SU-DHL-6 (cell line): ENCODE measurements at regions not wholly inside any gene's neighbourhood (a gene's known extent, or its start where the extent isn't known, plus 50 kb on each side); places are given as distances from the start of the nearest gene placed in this dataset.

Experiments used
- H2AFZ ChIP-seq: fragments of 200-600 bp; sonication (generic); 2 replicates; pipeline ENCODE4 v1.6.1; 2014; ENCODE audit warnings: low read depth, mild to moderate bottlenecking, moderate library complexity, mixed read lengths, antibody characterized with exemption, low read length; ENCODE audit not compliant: severe bottlenecking
- H3F3A ChIP-seq: fragments of 200-600 bp; shearing (Covaris generic); 2 replicates; pipeline ENCODE4 v1.6.0; 2016; ENCODE audit warnings: antibody characterized with exemption, mild to moderate bottlenecking; ENCODE audit not compliant: insufficient read depth
- H3K27ac ChIP-seq: fragments of 200-600 bp; sonication (generic); 2 replicates; pipeline ENCODE4 v1.5.1; 2016; ENCODE audit warnings: low read depth, mild to moderate bottlenecking, low read length, moderate library complexity, mixed read lengths
- H3K27me3 ChIP-seq: fragments of 200-600 bp; sonication (generic), shearing (Covaris generic); 2 replicates; pipeline ENCODE4 v1.6.0; 2014; ENCODE audit warnings: mild to moderate bottlenecking, low read length
- H3K36me3 ChIP-seq: fragments of 200-600 bp; sonication (generic); 2 replicates; pipeline ENCODE4 v1.6.1; 2014; ENCODE audit warnings: mild to moderate bottlenecking, low read length, mixed read lengths
- H3K4me2 ChIP-seq: fragments of 300-600, 200-600 bp; shearing (Covaris generic), sonication (generic); 2 replicates; pipeline ENCODE4 v1.6.0; 2014; ENCODE audit warnings: low read length, low read depth, mild to moderate bottlenecking; ENCODE audit not compliant: poor library complexity, severe bottlenecking
- H3K4me3 ChIP-seq: fragments of 200-600 bp; sonication (generic); 2 replicates; pipeline ENCODE4 v1.5.1; 2014; ENCODE audit warnings: antibody characterized with exemption, low read length, mild to moderate bottlenecking, mixed read lengths; ENCODE audit not compliant: insufficient read depth, poor library complexity, severe bottlenecking
- H3K79me2 ChIP-seq: fragments of 200-600 bp; sonication (generic); 2 replicates; pipeline ENCODE4 v1.6.1; 2014; ENCODE audit warnings: mild to moderate bottlenecking, low read length, moderate library complexity; ENCODE audit not compliant: insufficient read depth
- H3K9ac ChIP-seq: fragments of 200-600 bp; sonication (generic); 2 replicates; pipeline ENCODE4 v1.7.0; 2014; ENCODE audit warnings: mild to moderate bottlenecking, low read length
- H3K9me2 ChIP-seq: fragments of 200-600 bp; sonication (generic); replicated peaks from 2 replicates; pipeline ENCODE4 v1.6.1; 2014; ENCODE audit warnings: low read length; ENCODE audit not compliant: insufficient read depth
- H3K9me3 ChIP-seq: fragments of 200-600 bp; sonication (generic); 2 replicates; pipeline ENCODE4 v1.6.1; 2014; ENCODE audit warnings: low read length, mixed read lengths; ENCODE audit not compliant: insufficient read depth
- H4K20me1 ChIP-seq: fragments of 200-600 bp; sonication (generic); 2 replicates; pipeline ENCODE4 v1.6.1; 2014; ENCODE audit warnings: low read depth, mild to moderate bottlenecking, antibody characterized with exemption, low read length, moderate library complexity, mixed read lengths
- EZH2phosphoT487 ChIP-seq: fragments of 200-600 bp; sonication (generic), shearing (Covaris generic); conservative IDR thresholded peaks from 2 replicates; pipeline ENCODE4 v1.6.1; 2018; ENCODE audit warnings: mild to moderate bottlenecking, antibody characterized with exemption, low read length, moderate library complexity, mixed read lengths
- TF ChIP-seq, protein P1 (sequence below): fragments of 200-600 bp; sonication (generic); IDR thresholded peaks from one replicate; pipeline ENCODE4 v1.5.1; 2017; ENCODE audit warnings: antibody characterized with exemption, mild to moderate bottlenecking, low read length, moderate library complexity; ENCODE audit not compliant: insufficient read depth, poor library complexity, severe bottlenecking

- no peaks in the 10 kb centered on the region for H3K9me3 ChIP-seq
- H4K20me1 ChIP-seq = no peaks in the 10 kb centered on the region
- no peak overlapping the region for H3K27ac ChIP-seq
- no peak overlapping the region for H3K9ac ChIP-seq
- H3K9me2 ChIP-seq = no peaks in the 10 kb centered on the region
- H3K4me3 ChIP-seq = no peak overlapping the region
- no peaks in the 10 kb centered on the region for H3F3A ChIP-seq
- H2AFZ ChIP-seq = no peak overlapping the region
- H3K79me2 ChIP-seq = no peaks in the 10 kb centered on the region
- H3K4me2 ChIP-seq = no peak overlapping the region
- TF ChIP-seq, protein P1, sequence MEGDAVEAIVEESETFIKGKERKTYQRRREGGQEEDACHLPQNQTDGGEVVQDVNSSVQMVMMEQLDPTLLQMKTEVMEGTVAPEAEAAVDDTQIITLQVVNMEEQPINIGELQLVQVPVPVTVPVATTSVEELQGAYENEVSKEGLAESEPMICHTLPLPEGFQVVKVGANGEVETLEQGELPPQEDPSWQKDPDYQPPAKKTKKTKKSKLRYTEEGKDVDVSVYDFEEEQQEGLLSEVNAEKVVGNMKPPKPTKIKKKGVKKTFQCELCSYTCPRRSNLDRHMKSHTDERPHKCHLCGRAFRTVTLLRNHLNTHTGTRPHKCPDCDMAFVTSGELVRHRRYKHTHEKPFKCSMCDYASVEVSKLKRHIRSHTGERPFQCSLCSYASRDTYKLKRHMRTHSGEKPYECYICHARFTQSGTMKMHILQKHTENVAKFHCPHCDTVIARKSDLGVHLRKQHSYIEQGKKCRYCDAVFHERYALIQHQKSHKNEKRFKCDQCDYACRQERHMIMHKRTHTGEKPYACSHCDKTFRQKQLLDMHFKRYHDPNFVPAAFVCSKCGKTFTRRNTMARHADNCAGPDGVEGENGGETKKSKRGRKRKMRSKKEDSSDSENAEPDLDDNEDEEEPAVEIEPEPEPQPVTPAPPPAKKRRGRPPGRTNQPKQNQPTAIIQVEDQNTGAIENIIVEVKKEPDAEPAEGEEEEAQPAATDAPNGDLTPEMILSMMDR = no peak
- TF ChIP-seq EZH2phosphoT487 = no peak
- H3K27me3 ChIP-seq = no peaks in the 10 kb centered on the region
- no peaks in the 10 kb centered on the region for H3K36me3 ChIP-seq
These were observed 429.6 kb downstream of the ARHGEF28 start for GRCh38 chr5:74055486-74056106.

DNA sequence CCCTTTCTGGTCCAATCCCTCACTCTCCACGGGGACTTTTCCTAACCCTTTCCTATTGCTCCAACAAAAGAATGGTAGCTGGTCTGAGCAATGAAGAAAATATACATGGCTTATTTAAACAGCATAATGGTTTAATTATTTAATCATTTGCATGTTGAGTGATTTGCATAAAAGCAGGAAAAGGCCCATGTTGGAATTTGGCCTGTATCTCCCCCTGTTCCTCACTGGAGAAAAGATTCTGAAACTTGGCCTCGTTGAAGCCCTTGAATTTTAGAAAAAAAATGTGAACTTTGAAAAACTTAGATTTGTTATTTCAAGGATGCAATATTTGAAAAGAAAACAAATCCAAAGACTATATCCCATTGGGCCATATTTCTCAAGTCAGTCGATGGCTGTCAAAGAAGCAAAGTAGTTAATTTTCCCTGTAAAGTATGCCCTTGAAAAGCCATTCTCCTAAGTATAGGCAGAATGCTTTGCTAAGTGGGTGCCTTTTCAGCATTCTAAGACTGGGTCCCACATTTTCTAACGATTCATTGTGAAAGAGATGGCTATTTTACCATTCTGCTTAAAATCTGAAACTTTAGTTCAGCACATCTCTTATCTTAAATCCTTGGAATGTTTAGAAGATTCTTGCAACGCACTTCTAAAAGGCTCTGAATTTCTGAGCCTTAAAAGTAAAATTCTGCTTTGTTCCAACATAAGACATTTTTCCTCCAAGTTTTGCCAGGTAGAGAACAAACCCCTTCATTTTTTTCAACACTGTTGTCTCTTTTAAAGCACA lies 428.8 kb downstream of the ARHGEF28 start:
- no peaks in the 10 kb centered on the region for H3K27me3 ChIP-seq
- TF ChIP-seq, protein P1 = no peak
- no peak for TF ChIP-seq EZH2phosphoT487
- H3K4me2 ChIP-seq = no peak overlapping the region
- H3K9me2 ChIP-seq = no peaks in the 10 kb centered on the region
- no peaks in the 10 kb centered on the region for H3K79me2 ChIP-seq
- H3K4me3 ChIP-seq = no peak overlapping the region
- no peaks in the 10 kb centered on the region for H3K9me3 ChIP-seq
- H3K9ac ChIP-seq = no peak overlapping the region
- H3K27ac ChIP-seq = no peak overlapping the region
- no peaks in the 10 kb centered on the region for H4K20me1 ChIP-seq
- H3K36me3 ChIP-seq = no peaks in the 10 kb centered on the region
- H3F3A ChIP-seq = no peaks in the 10 kb centered on the region
- H2AFZ ChIP-seq = no peak overlapping the region

- no peaks in the 10 kb centered on the region for H4K20me1 ChIP-seq
- TF ChIP-seq EZH2phosphoT487 = no peak
- TF ChIP-seq, protein P1 = no peak
- no peaks in the 10 kb centered on the region for H3F3A ChIP-seq
- no peak overlapping the region for H3K9ac ChIP-seq
- no peak overlapping the region for H2AFZ ChIP-seq
- H3K36me3 ChIP-seq = no peaks in the 10 kb centered on the region
- no peaks in the 10 kb centered on the region for H3K27me3 ChIP-seq
- H3K4me3 ChIP-seq = no peak overlapping the region
- H3K9me3 ChIP-seq = no peaks in the 10 kb centered on the region
- no peaks in the 10 kb centered on the region for H3K79me2 ChIP-seq
- no peak overlapping the region for H3K4me2 ChIP-seq
- no peaks in the 10 kb centered on the region for H3K9me2 ChIP-seq
- no peak overlapping the region for H3K27ac ChIP-seq
These were observed 428.1 kb downstream of the ARHGEF28 start for GRCh38 chr5:74054139-74054538.
